Neural progenitor cell (in vitro differentiated cells): ENCODE measurements at regions not wholly inside any gene's neighbourhood (a gene's known extent, or its start where the extent isn't known, plus 50 kb on each side); places are given as distances from the start of the nearest gene placed in this dataset.
A peak's percentile ranks its signal among the peaks of the same experiment; 100 is the strongest.

Experiments
- DNase-seq: peaks from one replicate; pipeline ENCODE4 v3.0.0-alpha.2; 2016; ENCODE audit warnings: low spot score
- H2AFZ ChIP-seq: fragments of 200-600 bp; sonication (generic); replicated peaks from 2 replicates; pipeline ENCODE4 v1.6.1; 2016; ENCODE audit warnings: antibody characterized with exemption
- H3F3A ChIP-seq: fragments of 200-600 bp; sonication (generic); 2 replicates; pipeline ENCODE4 v1.6.1; 2016; ENCODE audit warnings: antibody characterized with exemption, low read depth
- H3K27ac ChIP-seq: fragments of 200-600 bp; sonication (generic); 2 replicates; pipeline ENCODE4 v1.5.1; 2016; ENCODE audit warnings: mild to moderate bottlenecking
- H3K27me3 ChIP-seq: fragments of 200-600 bp; sonication (generic); 2 replicates; pipeline ENCODE4 v1.6.1; 2016; ENCODE audit warnings: mild to moderate bottlenecking, moderate library complexity
- H3K36me3 ChIP-seq: fragments of 200-600 bp; sonication (generic); 2 replicates; pipeline ENCODE4 v1.5.1; 2016
- H3K4me1 ChIP-seq: fragments of 200-600 bp; sonication (generic); 2 replicates; pipeline ENCODE4 v1.6.1; 2016; ENCODE audit warnings: mixed run types
- H3K4me2 ChIP-seq: fragments of 200-600 bp; sonication (generic); 2 replicates; pipeline ENCODE4 v1.6.1; 2016
- H3K4me3 ChIP-seq: fragments of 200-600 bp; sonication (generic); 2 replicates; pipeline ENCODE4 v1.5.1; 2016
- H3K79me2 ChIP-seq: fragments of 200-600 bp; sonication (generic); 2 replicates; pipeline ENCODE4 v1.6.1; 2016; ENCODE audit warnings: low read depth
- H3K9ac ChIP-seq: fragments of 200-600 bp; sonication (generic); 2 replicates; pipeline ENCODE4 v1.6.1; 2016
- H3K9me3 ChIP-seq: fragments of 200-600 bp; sonication (generic); 2 replicates; pipeline ENCODE4 v1.5.1; 2016; ENCODE audit warnings: low read depth
- H4K20me1 ChIP-seq: fragments of 200-600 bp; sonication (generic); 2 replicates; pipeline ENCODE4 v1.6.1; 2016; ENCODE audit warnings: low read depth
- H3K27ac Mint-ChIP-seq: 3 replicates; pipeline ENCODE4 v1.8.0; 2021; ENCODE audit warnings: mixed read lengths
- H3K27me3 Mint-ChIP-seq: 2 replicates; pipeline ENCODE4 v1.8.0; 2022; ENCODE audit warnings: low read depth, mild to moderate bottlenecking, inconsistent platforms, moderate library complexity, mixed read lengths; ENCODE audit not compliant: insufficient read depth
- H3K36me3 Mint-ChIP-seq: 3 replicates; pipeline ENCODE4 v1.8.0; 2021; ENCODE audit warnings: mixed read lengths
- H3K4me1 Mint-ChIP-seq: 3 replicates; pipeline ENCODE4 v1.8.0; 2021; ENCODE audit warnings: mixed read lengths
- H3K4me3 Mint-ChIP-seq: 3 replicates; pipeline ENCODE4 v1.8.0; 2021; ENCODE audit warnings: mild to moderate bottlenecking, moderate library complexity, mixed read lengths
- H3K9me3 Mint-ChIP-seq: 3 replicates; pipeline ENCODE4 v1.8.0; 2020; ENCODE audit warnings: mixed read lengths
- CTCF ChIP-seq: fragments of 200-600 bp; sonication (generic); IDR thresholded peaks from 2 replicates; pipeline ENCODE4 v1.5.1; 2017; ENCODE audit warnings: antibody characterized with exemption, mild to moderate bottlenecking
- EZH2 ChIP-seq: fragments of 200-600 bp; sonication (generic); IDR thresholded peaks from 2 replicates; pipeline ENCODE4 v1.6.1; 2017; ENCODE audit warnings: antibody characterized with exemption, mild to moderate bottlenecking, moderate library complexity
- EZH2phosphoT487 ChIP-seq: fragments of 200-600 bp; sonication (generic); IDR thresholded peaks from 2 replicates; pipeline ENCODE4 v1.6.1; 2017; ENCODE audit warnings: antibody characterized with exemption

- H3F3A ChIP-seq, result no peaks in the 10 kb centered on the region
- no peaks in the 10 kb centered on the region for H3K27me3 ChIP-seq
- no peaks in the 10 kb centered on the region for H4K20me1 ChIP-seq
- no peak overlapping the region for H3K4me3 Mint-ChIP-seq
- H3K27ac ChIP-seq, result no peak overlapping the region
- no peaks in the 10 kb centered on the region for H3K79me2 ChIP-seq
- H3K36me3 Mint-ChIP-seq, result no peaks in the 10 kb centered on the region
- no peaks in the 10 kb centered on the region for H3K9me3 ChIP-seq
- H3K4me3 ChIP-seq, result no peak overlapping the region
- H3K4me1 ChIP-seq, result peaks cover under 1% of the 10 kb centered on the region
- no peak overlapping the region for H3K9ac ChIP-seq
- no peaks in the 10 kb centered on the region for H3K9me3 Mint-ChIP-seq
- no peak overlapping the region for H3K27ac Mint-ChIP-seq
- H2AFZ ChIP-seq, result no peak overlapping the region
- no peaks in the 10 kb centered on the region for H3K36me3 ChIP-seq
- peaks cover 6% of the 10 kb centered on the region for H3K27me3 Mint-ChIP-seq
- no peak for TF ChIP-seq CTCF
- TF ChIP-seq EZH2, result no peak
- TF ChIP-seq EZH2phosphoT487, result no peak
- no peak for DNase-seq
- H3K4me1 Mint-ChIP-seq, result peaks cover 19% of the 10 kb centered on the region
- no peak overlapping the region for H3K4me2 ChIP-seq
Observed at GRCh38 chr11:19558189-19558986, 154.2 kb upstream of the NAV2 start.

GRCh38 chr11:19557720-19558140 lies 154.9 kb upstream of the NAV2 start:
- Histone ChIP-seq H3K9me3 (no peaks in the 10 kb centered on the region), H4K20me1 (no peaks in the 10 kb centered on the region), H3K27ac (no peak overlapping the region), H3F3A (peaks cover 3% of the 10 kb centered on the region), H3K4me2 (no peak overlapping the region), H3K79me2 (no peaks in the 10 kb centered on the region), H3K4me1 (peaks cover 7% of the 10 kb centered on the region), H3K9ac (no peak overlapping the region), H3K4me3 (no peak overlapping the region), H3K36me3 (no peaks in the 10 kb centered on the region), H2AFZ (no peak overlapping the region), H3K27me3 (no peaks in the 10 kb centered on the region)
- DNase-seq, result peak; percentile 89
- Mint-ChIP-seq H3K4me3 (no peak overlapping the region), H3K27me3 (peaks cover 8% of the 10 kb centered on the region), H3K36me3 (no peaks in the 10 kb centered on the region), H3K4me1 (peaks cover 26% of the 10 kb centered on the region), H3K9me3 (no peaks in the 10 kb centered on the region), H3K27ac (no peak overlapping the region)
- no peak for TF ChIP-seq EZH2phosphoT487
- peak; percentile 95 for TF ChIP-seq CTCF

- TF ChIP-seq EZH2, result no peak
- TF ChIP-seq EZH2phosphoT487, result no peak
- TF ChIP-seq CTCF, result no peak
- Histone ChIP-seq H4K20me1 (no peaks in the 10 kb centered on the region), H3K4me1 (peaks cover 13% of the 10 kb centered on the region), H3K4me3 (no peak overlapping the region), H3K36me3 (no peaks in the 10 kb centered on the region), H3K27me3 (no peaks in the 10 kb centered on the region), H3K79me2 (no peaks in the 10 kb centered on the region), H3F3A (peaks cover 3% of the 10 kb centered on the region), H3K9ac (no peak overlapping the region), H3K27ac (no peak overlapping the region), H2AFZ (no peak overlapping the region), H3K4me2 (no peak overlapping the region), H3K9me3 (no peaks in the 10 kb centered on the region)
- Mint-ChIP-seq H3K36me3 (no peaks in the 10 kb centered on the region), H3K9me3 (no peaks in the 10 kb centered on the region), H3K4me3 (no peak overlapping the region), H3K4me1 (peaks cover 31% of the 10 kb centered on the region), H3K27me3 (peaks cover 12% of the 10 kb centered on the region), H3K27ac (no peak overlapping the region)
- no peak for DNase-seq
Observed at GRCh38 chr11:19557185-19557584, 155.5 kb upstream of the NAV2 start.
